ENCODE measurements at regions not wholly inside any gene's neighbourhood (a gene's known extent, or its start where the extent isn't known, plus 50 kb on each side); places are given as distances from the start of the nearest gene placed in this dataset.
"Not testable (repeated sequence)": the region's sequence is repeated elsewhere in the genome, so short reads cannot be mapped to it uniquely, and the experiment has no call there.

- no peak for DNase-seq
Observed at GRCh38 chr3:81816473-81817250, 55.2 kb upstream of the GBE1 start.

- DNase-seq, result not testable (repeated sequence)
Observed at GRCh38 chr3:81812098-81812497, 50.7 kb upstream of the GBE1 start.
